ENCODE measurements at regions not wholly inside any gene's neighbourhood (a gene's known extent, or its start where the extent isn't known, plus 50 kb on each side); places are given as distances from the start of the nearest gene placed in this dataset.

GRCh38 chr6:74128536-74128935 is 432.5 kb downstream of the CD109 start:
- ATAC-seq, result no peak
- TF ChIP-seq CSDC2 (CRISPR knock-in tag; IDR thresholded peaks at IDR 0.05) (no peak), ESRRG (CRISPR knock-in tag; IDR thresholded peaks at IDR 0.05) (no peak), ZNF565 (CRISPR knock-in tag; conservative IDR thresholded peaks at IDR 0.05; ENCODE audit: low read depth) (no peak), ZC3H10 (CRISPR knock-in tag; IDR thresholded peaks at IDR 0.05) (no peak), BACH2 (CRISPR knock-in tag; IDR thresholded peaks at IDR 0.05; ENCODE audit: borderline replicate concordance) (no peak), CREB5 (CRISPR knock-in tag; IDR thresholded peaks at IDR 0.05; ENCODE audit: low read depth) (no peak), GLIS3 (CRISPR knock-in tag; IDR thresholded peaks at IDR 0.05) (no peak), TSHZ2 (CRISPR knock-in tag; IDR thresholded peaks at IDR 0.05) (no peak), RARB (CRISPR knock-in tag; IDR thresholded peaks at IDR 0.05) (no peak), ZFP30 (CRISPR knock-in tag; IDR thresholded peaks at IDR 0.05) (no peak), PATZ1 (CRISPR knock-in tag; IDR thresholded peaks at IDR 0.05; ENCODE audit: borderline replicate concordance) (no peak), POU6F1 (CRISPR knock-in tag; IDR thresholded peaks at IDR 0.05; ENCODE audit: borderline replicate concordance, low read depth) (no peak), TOX (CRISPR knock-in tag; IDR thresholded peaks at IDR 0.05; ENCODE audit: borderline replicate concordance) (no peak), PPARA (CRISPR knock-in tag; IDR thresholded peaks at IDR 0.05; ENCODE audit: borderline replicate concordance) (no peak), ARNTL (CRISPR knock-in tag; IDR thresholded peaks at IDR 0.05; ENCODE audit: borderline replicate concordance, low read depth) (no peak), TCF4 (CRISPR knock-in tag; IDR thresholded peaks at IDR 0.05; ENCODE audit: borderline replicate concordance) (no peak), CSRNP3 (CRISPR knock-in tag; IDR thresholded peaks at IDR 0.05) (no peak), ZNF8 (CRISPR knock-in tag; IDR thresholded peaks at IDR 0.05) (no peak), SNAI2 (CRISPR knock-in tag; IDR thresholded peaks at IDR 0.05) (no peak)

GRCh38 chr6:74117113-74117512 is 421.1 kb downstream of the CD109 start:
- no peak for ATAC-seq
- TF ChIP-seq CREB5 (CRISPR knock-in tag; IDR thresholded peaks at IDR 0.05; ENCODE audit: low read depth), result no peak
- no peak for TF ChIP-seq OSR1 (CRISPR knock-in tag; IDR thresholded peaks at IDR 0.05)
- TF ChIP-seq TSHZ2 (CRISPR knock-in tag; IDR thresholded peaks at IDR 0.05), result no peak
- TF ChIP-seq BACH2 (CRISPR knock-in tag; IDR thresholded peaks at IDR 0.05; ENCODE audit: borderline replicate concordance), result no peak
- TF ChIP-seq PPARA (CRISPR knock-in tag; IDR thresholded peaks at IDR 0.05; ENCODE audit: borderline replicate concordance), result no peak
- TF ChIP-seq POU6F1 (CRISPR knock-in tag; IDR thresholded peaks at IDR 0.05; ENCODE audit: borderline replicate concordance, low read depth), result no peak
- no peak for TF ChIP-seq TOX (CRISPR knock-in tag; IDR thresholded peaks at IDR 0.05; ENCODE audit: borderline replicate concordance)
- TF ChIP-seq ZFP30 (CRISPR knock-in tag; IDR thresholded peaks at IDR 0.05), result no peak
- TF ChIP-seq PATZ1 (CRISPR knock-in tag; IDR thresholded peaks at IDR 0.05; ENCODE audit: borderline replicate concordance), result no peak

All from SK-N-SH treated with all-trans-retinoic acid at 6 μM for 48 hours (cell line).